ENCODE measurements at regions not wholly inside any gene's neighbourhood (a gene's known extent, or its start where the extent isn't known, plus 50 kb on each side); places are given as distances from the start of the nearest gene placed in this dataset.

- TF ChIP-seq CTCF (IDR thresholded peaks at IDR 0.05) (no peak), USF2 (IDR thresholded peaks at IDR 0.05; ENCODE audit: borderline replicate concordance, low read depth, low read length) (no peak), POLR2AphosphoS5 (IDR thresholded peaks at IDR 0.05; ENCODE audit: low read depth, low read length) (no peak), EP300 (IDR thresholded peaks at IDR 0.05; ENCODE audit: borderline replicate concordance in 1 of 2, low read depth in 1 of 2, low read length in 1 of 2) (no peak), MAX (IDR thresholded peaks at IDR 0.05; ENCODE audit: low read depth) (no peak), TAF1 (IDR thresholded peaks at IDR 0.05; ENCODE audit: borderline replicate concordance, low read depth, low read length) (no peak), SIN3A (IDR thresholded peaks at IDR 0.05; ENCODE audit: borderline replicate concordance, low read depth, low read length) (no peak), FOXJ3 (CRISPR knock-in tag; IDR thresholded peaks at IDR 0.05) (no peak), FOSL2 (IDR thresholded peaks at IDR 0.05; ENCODE audit: borderline replicate concordance, low read depth) (no peak), MXI1 (IDR thresholded peaks at IDR 0.05; ENCODE audit: low read depth, low read length) (no peak)
Measured at GRCh38 chr4:66691101-66691500, 854.2 kb downstream of the CENPC start.

Data from SK-N-SH (cell line).